RWPE1 (cell line): ENCODE measurements at regions not wholly inside any gene's neighbourhood (a gene's known extent, or its start where the extent isn't known, plus 50 kb on each side); places are given as distances from the start of the nearest gene placed in this dataset.

Source experiments
- CTCF ChIA-PET: fragments of 350-600 bp; sonication (Branson Sonifier 250); formaldehyde crosslinking; extraction: SDS; loops from one replicate; lab custom pipeline; 2021; lab: Yijun Ruan, JAX
- POLR2A ChIA-PET: fragments of 400-600 bp; formaldehyde crosslinking; extraction: SDS; loops from one replicate; lab custom pipeline; 2020; ENCODE audit warnings: antibody characterized with exemption; ENCODE audit not compliant: low non-redundant PET; lab: Yijun Ruan, JAX
- DNase-seq: peaks from one replicate; pipeline ENCODE4 v3.0.0; 2012; ENCODE audit warnings: low spot score
- H3K27ac ChIP-seq: fragments of 450-650 bp; 2 replicates; pipeline ENCODE4 v1.5.1; 2017
- TF ChIP-seq, protein P1 (sequence below): fragments of 450-650 bp; conservative IDR thresholded peaks from 2 replicates; pipeline ENCODE4 v1.5.1; 2017; ENCODE audit warnings: low read depth, mild to moderate bottlenecking

DNA sequence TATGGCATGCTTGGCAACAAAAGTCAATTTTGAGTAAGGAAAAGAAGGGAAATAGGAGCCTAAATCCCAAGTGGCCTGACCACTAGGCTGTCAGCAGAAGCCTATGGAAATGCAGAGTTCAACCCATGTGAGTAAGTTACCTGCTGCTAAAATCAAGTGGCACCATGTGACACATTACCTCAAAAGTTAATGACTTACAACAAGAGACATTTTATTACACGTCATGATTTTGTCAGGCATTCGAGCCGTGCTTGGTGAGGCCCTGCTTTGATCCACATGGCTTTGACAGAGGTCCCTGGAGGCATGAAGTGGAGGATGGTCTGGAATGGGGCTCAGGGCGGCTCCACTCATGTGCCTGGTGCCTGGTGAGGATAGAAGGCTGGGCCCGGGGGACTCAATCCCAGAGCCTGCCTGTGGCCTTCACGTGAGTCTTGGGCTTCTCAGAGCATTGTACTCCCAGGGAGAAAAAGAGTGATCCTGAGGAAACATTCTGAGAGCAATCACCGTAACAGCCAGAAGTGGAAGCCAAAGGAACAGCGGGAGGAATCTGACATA lies 339.1 kb upstream of the B3GAT1 start:
- TF ChIP-seq, protein P1, sequence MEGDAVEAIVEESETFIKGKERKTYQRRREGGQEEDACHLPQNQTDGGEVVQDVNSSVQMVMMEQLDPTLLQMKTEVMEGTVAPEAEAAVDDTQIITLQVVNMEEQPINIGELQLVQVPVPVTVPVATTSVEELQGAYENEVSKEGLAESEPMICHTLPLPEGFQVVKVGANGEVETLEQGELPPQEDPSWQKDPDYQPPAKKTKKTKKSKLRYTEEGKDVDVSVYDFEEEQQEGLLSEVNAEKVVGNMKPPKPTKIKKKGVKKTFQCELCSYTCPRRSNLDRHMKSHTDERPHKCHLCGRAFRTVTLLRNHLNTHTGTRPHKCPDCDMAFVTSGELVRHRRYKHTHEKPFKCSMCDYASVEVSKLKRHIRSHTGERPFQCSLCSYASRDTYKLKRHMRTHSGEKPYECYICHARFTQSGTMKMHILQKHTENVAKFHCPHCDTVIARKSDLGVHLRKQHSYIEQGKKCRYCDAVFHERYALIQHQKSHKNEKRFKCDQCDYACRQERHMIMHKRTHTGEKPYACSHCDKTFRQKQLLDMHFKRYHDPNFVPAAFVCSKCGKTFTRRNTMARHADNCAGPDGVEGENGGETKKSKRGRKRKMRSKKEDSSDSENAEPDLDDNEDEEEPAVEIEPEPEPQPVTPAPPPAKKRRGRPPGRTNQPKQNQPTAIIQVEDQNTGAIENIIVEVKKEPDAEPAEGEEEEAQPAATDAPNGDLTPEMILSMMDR = no peak
- ChIA-PET POLR2A (no interaction called here), CTCF (no interaction called here)
- no peak overlapping the region for H3K27ac ChIP-seq
- no peak for DNase-seq

DNA sequence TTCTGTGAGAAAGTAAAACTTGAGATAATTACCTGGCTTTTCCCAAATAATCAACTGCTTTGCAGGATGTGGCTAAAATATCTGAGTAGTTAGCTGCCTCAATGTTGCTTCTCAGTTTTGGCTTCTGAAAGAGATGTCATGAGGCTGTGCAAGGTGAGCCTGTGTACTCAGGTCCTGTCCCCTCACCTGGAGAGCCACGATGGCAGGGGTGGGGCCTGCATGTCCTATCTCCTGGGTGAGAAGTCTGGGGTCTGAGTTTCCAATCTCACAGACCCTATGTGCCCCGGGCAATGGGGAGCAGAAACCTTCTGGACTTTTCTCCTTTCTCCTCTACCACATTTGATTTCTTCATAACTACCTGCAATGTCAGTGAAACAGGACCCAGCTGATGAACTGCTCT lies 338.6 kb upstream of the B3GAT1 start:
- POLR2A ChIA-PET = no interaction called here
- no peak for DNase-seq
- TF ChIP-seq, protein P1 = no peak
- CTCF ChIA-PET = no interaction called here
- no peak overlapping the region for H3K27ac ChIP-seq

DNA sequence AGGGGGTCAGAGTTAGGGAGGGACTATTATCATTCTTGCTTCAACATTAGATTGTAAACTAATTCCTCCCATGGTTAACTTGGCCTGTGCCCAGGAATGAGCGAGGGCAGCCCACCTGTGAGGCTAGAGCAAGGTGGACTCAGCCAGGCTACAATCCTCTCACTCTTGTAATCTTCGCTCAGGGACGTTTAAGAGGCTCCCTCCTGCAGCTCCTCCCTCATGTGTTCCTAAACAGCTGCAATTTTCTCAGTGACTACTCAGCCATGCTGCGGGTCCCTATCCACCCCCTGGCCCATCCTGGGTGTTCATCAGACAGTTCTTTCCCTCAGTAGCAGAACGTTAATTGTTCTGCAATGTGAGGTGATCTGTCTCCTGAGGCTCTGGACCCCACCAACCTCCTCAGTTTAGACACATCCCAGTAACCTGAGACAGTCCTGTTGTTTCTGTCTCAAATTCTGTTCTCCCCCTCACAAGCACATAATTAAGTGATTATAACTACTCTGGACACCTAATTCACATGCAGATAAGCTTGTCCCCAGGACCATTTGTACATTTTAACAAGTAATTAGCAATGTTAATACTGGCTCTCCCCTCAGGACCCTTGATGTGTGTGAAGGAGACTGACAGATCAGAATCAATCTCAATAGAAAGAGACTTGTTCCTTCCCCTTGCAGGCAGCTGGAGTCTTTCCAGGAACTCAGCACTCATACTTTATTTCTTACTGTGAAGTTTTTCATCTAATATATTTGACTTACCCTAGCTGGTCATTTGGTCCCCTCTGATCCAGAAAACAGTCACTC lies 337.2 kb upstream of the B3GAT1 start:
- H3K27ac ChIP-seq = no peak overlapping the region
- DNase-seq = no peak
- POLR2A ChIA-PET = no interaction called here
- TF ChIP-seq, protein P1 = no peak
- CTCF ChIA-PET = interaction anchor here (0.6 kb wide), 1 partner anchor 779 kb away, joined by 3 read pairs; no protein-coding TSS in a partner anchor

DNA sequence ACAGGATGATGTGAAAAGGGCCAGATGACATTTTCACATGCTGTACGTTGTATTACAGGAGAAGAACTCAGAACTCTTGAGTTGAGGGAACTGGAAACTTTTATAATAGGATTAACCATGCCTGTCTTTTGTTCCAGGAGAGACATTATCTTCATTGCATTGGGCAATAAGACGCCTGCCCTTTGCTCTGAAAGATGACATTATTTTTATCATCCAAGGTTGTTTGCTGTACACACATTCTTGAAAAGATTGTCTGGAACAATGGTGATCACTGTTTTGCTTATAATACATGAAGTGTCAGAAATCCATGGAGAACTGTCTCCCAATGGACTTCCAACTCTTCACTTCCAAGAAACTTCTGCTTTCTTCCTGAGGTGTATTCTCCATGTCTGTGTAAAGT lies 334.6 kb upstream of the B3GAT1 start:
- TF ChIP-seq, protein P1 = no peak
- no peak for DNase-seq
- CTCF ChIA-PET = no interaction called here
- POLR2A ChIA-PET = no interaction called here
- no peak overlapping the region for H3K27ac ChIP-seq

DNA sequence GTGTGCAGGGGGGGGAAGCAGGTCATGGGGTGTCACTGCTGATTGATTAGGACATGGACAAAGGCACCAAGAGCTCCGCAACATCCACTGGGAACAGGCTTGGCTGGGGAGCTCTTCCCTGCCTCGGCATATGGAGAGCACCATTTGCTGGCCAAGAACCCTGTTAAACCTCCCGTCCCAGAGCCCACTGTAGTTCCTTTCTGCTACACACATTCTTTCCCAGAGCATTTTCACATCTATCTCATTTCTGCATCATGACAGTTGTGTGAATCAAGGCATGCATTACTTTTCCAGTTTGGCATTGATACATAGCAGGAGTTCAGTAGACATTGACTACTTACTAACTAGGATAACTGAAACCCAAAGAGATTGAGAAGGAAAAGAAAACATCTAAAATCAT lies 333.4 kb upstream of the B3GAT1 start:
- POLR2A ChIA-PET = no interaction called here
- TF ChIP-seq, protein P1 = no peak
- no peak overlapping the region for H3K27ac ChIP-seq
- CTCF ChIA-PET = no interaction called here
- no peak for DNase-seq

DNA sequence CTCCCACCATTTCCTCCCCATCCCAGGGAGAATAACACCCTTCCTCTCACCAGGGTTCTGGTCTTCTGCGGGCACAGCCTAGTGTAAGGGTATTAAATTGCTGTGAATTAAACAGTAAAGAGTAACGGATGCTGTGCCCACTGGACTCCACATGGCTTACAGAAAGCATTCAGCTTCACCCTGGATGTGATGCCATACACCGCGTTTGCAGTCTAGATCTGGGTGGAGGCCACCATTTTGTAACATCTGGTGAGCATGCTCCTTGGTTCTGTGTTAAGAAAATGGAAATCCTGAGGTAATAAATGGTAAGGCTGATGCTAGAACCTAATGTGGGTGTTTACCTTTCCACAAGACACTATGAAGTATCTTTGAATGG lies 331.8 kb upstream of the B3GAT1 start:
- CTCF ChIA-PET = interaction anchor here (0.8 kb wide), 1 partner anchor 18 kb away, joined by 3 read pairs; no protein-coding TSS in a partner anchor
- DNase-seq = no peak
- no peak overlapping the region for H3K27ac ChIP-seq
- TF ChIP-seq, protein P1 = no peak
- POLR2A ChIA-PET = no interaction called here
